ENCODE measurements at regions not wholly inside any gene's neighbourhood (a gene's known extent, or its start where the extent isn't known, plus 50 kb on each side); places are given as distances from the start of the nearest gene placed in this dataset.

GRCh38 chr2:14942987-14943386 is 310.5 kb downstream of the LRATD1 start:
- Histone ChIP-seq H2AK5ac (ENCODE audit: low read depth, low read length) (no peak overlapping the region), H2BK120ac (replicated peaks; ENCODE audit: low read depth, low read length) (no peak overlapping the region), H4K5ac (ENCODE audit: insufficient read length, low read depth, low read length) (no peak overlapping the region), H3K23me2 (ENCODE audit: low read depth, low read length) (no peaks in the 10 kb centered on the region), H3K27me3 (replicated peaks in 1 of 4; ENCODE audit: control insufficient read depth in 3 of 4, extremely low read depth in 1 of 4, insufficient read depth in 3 of 4, low read length in 3 of 4) (no peaks in the 10 kb centered on the region), H2AFZ (ENCODE audit: low read length) (no peak overlapping the region), H3K4ac (replicated peaks; ENCODE audit: insufficient read length, low read depth, low read length) (no peak overlapping the region), H2BK15ac (ENCODE audit: low read length) (no peak overlapping the region), H3K9ac (replicated peaks in 1 of 4; ENCODE audit: extremely low read depth in 1 of 4, low read depth in 3 of 4, low read length in 3 of 4) (no peak overlapping the region), H3K4me3 (ENCODE audit: extremely low read depth in 1 of 4, insufficient read depth in 2 of 4, low read depth in 3 of 4, low read length in 4 of 4) (no peak overlapping the region), H3K27ac (ENCODE audit: low read depth, low read length) (no peak overlapping the region), H3K4me2 (ENCODE audit: insufficient read depth in 1 of 2, low read depth in 2 of 2, low read length in 2 of 2) (no peak overlapping the region), H3K79me1 (ENCODE audit: low read depth, low read length) (no peaks in the 10 kb centered on the region), H3K9me3 (ENCODE audit: insufficient read depth in 2 of 2, low read depth in 1 of 2, low read length in 1 of 2) (no peaks in the 10 kb centered on the region; a peak in 1 of 4 replicates), H4K20me1 (replicated peaks in 1 of 2; ENCODE audit: control insufficient read depth in 1 of 2, insufficient read depth in 2 of 2, low read length in 2 of 2) (no peaks in the 10 kb centered on the region), H3K56ac (replicated peaks; ENCODE audit: insufficient read length, low read depth, low read length) (no peak overlapping the region), H2BK12ac (ENCODE audit: low read depth, low read length) (no peak overlapping the region), H3K4me1 (replicated peaks in 1 of 4; ENCODE audit: control insufficient read depth in 3 of 4, insufficient read depth in 4 of 4, low read length in 3 of 4) (peaks cover 0 to 4% (median 0%) of the 10 kb centered on the region in 4 experiments; a peak in 2 of 7 replicates), H3K14ac (ENCODE audit: insufficient read length) (no peak overlapping the region), H3K18ac (ENCODE audit: extremely low read depth, low read length) (no peak overlapping the region), H4K8ac (ENCODE audit: extremely low read depth, insufficient read depth, low read length) (no peak overlapping the region), H4K91ac (replicated peaks; ENCODE audit: insufficient read length, low read length) (no peak overlapping the region), H3K79me2 (ENCODE audit: control insufficient read depth in 1 of 2, insufficient read depth in 2 of 2, low read length in 2 of 2) (no peaks in the 10 kb centered on the region), H3K23ac (ENCODE audit: insufficient read length) (no peak overlapping the region), H3K36me3 (ENCODE audit: control insufficient read depth in 2 of 4, insufficient read depth in 4 of 4, low read length in 3 of 4) (no peaks in the 10 kb centered on the region), H2BK5ac (ENCODE audit: low read depth, low read length) (no peak overlapping the region), H2BK20ac (ENCODE audit: low read length) (no peak overlapping the region)
- no peak for DNase-seq (ENCODE audit: low read depth in 1 of 2, low spot score in 2 of 2)
- 95% methylated on average over 3 of the region's 3 CpGs; no CpG with 5 or more reads in 1 of the 2 experiments for WGBS, 2 experiments (ENCODE audit: extremely low coverage in 1 of 2, insufficient coverage in 1 of 2, insufficient read length in 1 of 2, insufficient replicate concordance in 2 of 2, low coverage in 1 of 2, low lambda C conversion rate in 2 of 2, missing lambda C conversion rate in 1 of 2)
- POLR2A ChIA-PET (ENCODE audit: partially characterized antibody) = no interaction called here
- FAIRE-seq = no peak
- CTCF ChIA-PET (ENCODE audit: partially characterized antibody) = interaction anchor here (1.1 to 2.6 kb wide), 3 partner anchors 39 to 308 kb away, joined by 3 to 6 read pairs (median 3); no protein-coding TSS in a partner anchor
- TF ChIP-seq TAF7 (optimal IDR thresholded peaks at IDR 0.05; ENCODE audit: borderline replicate concordance, low read depth, low read length) (no peak), FOSL1 (IDR thresholded peaks at IDR 0.05; ENCODE audit: insufficient read depth, low read depth, low read length) (no peak), CREB1 (IDR thresholded peaks at IDR 0.05) (no peak), HDAC6 (IDR thresholded peaks at IDR 0.05; ENCODE audit: low read depth, low read length) (no peak), CTBP2 (IDR thresholded peaks at IDR 0.05; ENCODE audit: borderline replicate concordance, insufficient read depth, insufficient read length, low read length) (no peak), USF2 (IDR thresholded peaks at IDR 0.05; ENCODE audit: low read length) (no peak), SP4 (IDR thresholded peaks at IDR 0.05; ENCODE audit: low read length) (no peak), SP2 (IDR thresholded peaks at IDR 0.05; ENCODE audit: low read length) (no peak), RBBP5 (IDR thresholded peaks at IDR 0.05; ENCODE audit: borderline replicate concordance, low read depth, low read length) (no peak), SUZ12 (IDR thresholded peaks at IDR 0.05; ENCODE audit: low read length) (no peak), BCL11A (IDR thresholded peaks at IDR 0.05; ENCODE audit: low read depth in 2 of 2, low read length in 2 of 2) (no peak), CBX8 (IDR thresholded peaks at IDR 0.05; ENCODE audit: borderline replicate concordance, low read depth, low read length) (no peak), SRF (IDR thresholded peaks at IDR 0.05; ENCODE audit: low read depth, low read length) (no peak), RNF2 (IDR thresholded peaks at IDR 0.05; ENCODE audit: borderline replicate concordance, low read depth, low read length, missing control alignments, poor library complexity, severe bottlenecking) (no peak)
